ENCODE measurements at regions not wholly inside any gene's neighbourhood (a gene's known extent, or its start where the extent isn't known, plus 50 kb on each side); places are given as distances from the start of the nearest gene placed in this dataset.

- no peak for DNase-seq (ENCODE audit: low spot score)
Measured at GRCh38 chr22:48906216-48906835, 921.3 kb downstream of the BRD1 start.

GRCh38 chr22:48905206-48905975 is 922.3 kb downstream of the BRD1 start:
- DNase-seq (ENCODE audit: low spot score): no peak

- no peak for DNase-seq (ENCODE audit: low spot score)
Measured at GRCh38 chr22:48902983-48903650, 924.6 kb downstream of the BRD1 start.

DNA sequence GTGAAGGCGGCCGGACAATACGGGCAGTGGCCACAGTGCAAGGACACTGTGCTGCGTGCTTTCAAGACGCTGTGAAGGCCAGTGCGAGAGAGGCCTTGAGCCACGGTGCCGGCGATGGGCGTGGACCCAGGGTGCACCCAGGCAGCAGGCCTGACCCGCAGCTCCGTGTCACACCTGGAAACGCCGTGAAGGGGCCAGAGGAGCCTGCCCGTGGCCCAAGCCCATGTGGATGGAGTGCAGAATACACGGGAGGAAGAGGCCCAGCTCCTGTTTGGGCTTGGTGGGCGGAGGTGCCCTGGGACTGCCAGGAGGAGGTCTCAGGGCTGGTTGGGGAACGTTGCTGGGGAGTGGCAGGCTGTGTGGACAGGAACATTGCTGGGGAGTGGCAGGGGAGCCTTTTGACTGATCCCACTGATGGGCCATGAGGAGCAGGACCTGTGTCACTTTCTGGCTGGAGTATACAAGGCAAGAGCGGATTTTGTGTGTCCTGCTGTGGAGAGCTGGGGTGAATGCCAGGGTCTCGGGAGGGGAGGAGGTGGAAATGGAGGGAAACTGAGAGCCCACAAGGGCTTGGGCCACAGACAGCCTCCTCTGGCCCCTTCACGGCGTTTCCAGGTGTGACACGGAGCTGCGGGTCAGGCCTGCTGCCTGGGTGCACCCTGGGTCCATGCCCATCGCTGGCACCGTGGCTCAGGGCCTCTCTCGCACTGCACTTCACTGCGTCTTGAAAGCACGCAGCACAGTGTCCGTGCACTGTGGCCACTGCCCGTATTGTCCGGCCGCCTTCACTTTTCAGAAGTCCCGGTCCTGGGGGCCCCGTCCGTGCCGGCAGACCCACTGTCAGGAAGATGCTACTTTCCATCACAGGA is 925.4 kb downstream of the BRD1 start:
- peak; percentile 4 for DNase-seq (ENCODE audit: low spot score)

DNA sequence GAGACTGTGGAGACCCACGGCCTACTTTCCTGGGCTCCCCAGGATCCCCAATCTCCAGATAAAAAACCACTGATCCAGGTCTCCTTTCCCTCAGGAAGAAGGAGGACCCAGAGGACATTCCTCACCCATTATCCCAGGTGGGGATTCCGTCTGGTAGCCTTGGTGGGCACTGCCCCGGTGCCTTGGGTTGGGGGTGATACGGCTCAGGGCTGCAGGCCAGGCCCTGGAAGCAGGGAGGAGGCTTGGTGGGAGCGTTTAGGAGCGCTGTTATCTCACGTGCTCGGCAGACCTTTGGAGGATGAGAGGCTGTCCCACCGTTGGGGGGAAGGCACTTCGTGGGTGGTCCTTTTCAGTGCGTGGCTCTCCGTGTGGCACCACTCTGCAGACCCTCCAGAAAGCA is 926.3 kb downstream of the BRD1 start:
- no peak for DNase-seq (ENCODE audit: low spot score)

DNA sequence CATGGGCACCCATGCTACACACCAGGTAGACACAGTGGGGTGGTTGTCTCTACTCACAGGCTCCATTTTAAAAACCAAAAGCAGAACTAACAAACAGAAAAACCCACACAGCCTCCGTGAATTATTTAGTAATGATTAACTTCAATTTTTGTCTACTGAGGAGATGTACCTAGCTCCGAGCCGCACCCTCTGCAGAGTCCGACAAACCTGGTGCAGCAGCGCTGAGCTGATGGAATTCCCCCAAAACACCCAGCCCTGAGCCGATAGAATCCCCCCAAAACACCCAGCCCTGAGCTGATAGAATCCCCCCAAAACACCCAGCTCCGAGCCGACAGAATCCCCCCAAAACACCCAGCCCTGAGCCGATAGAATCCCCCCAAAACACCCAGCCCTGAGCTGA is 927.0 kb downstream of the BRD1 start:
- no peak for DNase-seq (ENCODE audit: low spot score)

DNA sequence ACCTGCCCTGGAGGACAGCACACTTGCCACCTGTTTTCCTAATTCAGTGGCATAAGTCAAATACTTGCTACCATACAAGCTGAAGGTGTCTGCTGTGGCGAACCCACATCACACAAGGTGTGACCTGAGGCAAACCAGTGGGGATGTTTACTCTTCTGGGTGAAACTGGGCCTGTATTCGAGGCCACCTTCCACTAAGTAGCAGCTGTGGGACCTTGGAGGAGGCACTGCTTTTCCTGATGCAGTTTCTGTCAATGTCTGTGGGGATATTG is 927.4 kb downstream of the BRD1 start:
- DNase-seq (ENCODE audit: low spot score): no peak

DNA sequence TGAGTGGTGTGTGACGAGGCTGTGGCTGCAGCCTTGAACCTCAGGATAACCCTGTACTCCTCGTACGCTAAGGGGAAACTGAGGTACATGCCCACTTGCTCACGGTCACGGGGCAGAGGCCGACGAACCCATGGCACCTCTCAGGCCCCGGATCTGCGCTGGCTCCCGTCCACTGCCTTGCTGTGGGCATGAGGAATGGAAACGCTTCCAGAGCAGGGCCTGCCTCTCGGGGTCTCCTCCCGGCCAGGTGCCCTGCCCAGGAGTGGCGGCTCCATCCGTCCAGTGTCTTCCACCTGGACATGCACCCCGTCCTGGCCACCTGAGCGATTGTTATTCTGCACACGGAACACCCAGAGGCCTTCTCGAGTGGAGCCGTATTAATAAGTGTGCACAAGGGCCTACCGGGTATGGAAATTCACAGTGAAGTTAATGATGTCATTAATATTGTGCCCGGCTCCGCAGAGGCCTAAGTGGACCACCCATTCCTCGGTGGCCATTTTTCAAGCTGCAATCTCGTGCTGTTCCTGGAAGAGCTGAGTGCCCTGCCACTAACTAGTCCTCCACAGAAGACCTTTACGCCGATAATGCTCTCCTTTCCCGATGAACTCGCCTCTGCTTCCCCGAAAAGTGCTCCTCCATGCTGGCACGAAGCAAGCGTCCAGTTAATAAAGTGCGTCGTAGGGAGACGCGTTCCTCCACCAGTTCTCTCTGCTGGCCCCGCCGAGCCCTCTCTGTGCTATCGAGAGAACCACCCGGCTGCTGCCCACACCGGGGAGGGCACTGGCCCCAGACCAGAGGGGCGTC is 927.9 kb downstream of the BRD1 start:
- DNase-seq (ENCODE audit: low spot score): no peak

GRCh38 chr22:48898524-48899250 is 929.0 kb downstream of the BRD1 start:
- no peak for DNase-seq (ENCODE audit: low spot score)

GRCh38 chr22:48897645-48898370 is 929.9 kb downstream of the BRD1 start:
- DNase-seq (ENCODE audit: low spot score): no peak

- no peak for DNase-seq (ENCODE audit: low spot score)
Measured at GRCh38 chr22:48896766-48897644, 930.7 kb downstream of the BRD1 start.

- no peak for DNase-seq (ENCODE audit: low spot score)
Measured at GRCh38 chr22:48895831-48896765, 931.6 kb downstream of the BRD1 start.

GRCh38 chr22:48895336-48895735 is 932.3 kb downstream of the BRD1 start:
- no peak for DNase-seq (ENCODE audit: low spot score)

DNA sequence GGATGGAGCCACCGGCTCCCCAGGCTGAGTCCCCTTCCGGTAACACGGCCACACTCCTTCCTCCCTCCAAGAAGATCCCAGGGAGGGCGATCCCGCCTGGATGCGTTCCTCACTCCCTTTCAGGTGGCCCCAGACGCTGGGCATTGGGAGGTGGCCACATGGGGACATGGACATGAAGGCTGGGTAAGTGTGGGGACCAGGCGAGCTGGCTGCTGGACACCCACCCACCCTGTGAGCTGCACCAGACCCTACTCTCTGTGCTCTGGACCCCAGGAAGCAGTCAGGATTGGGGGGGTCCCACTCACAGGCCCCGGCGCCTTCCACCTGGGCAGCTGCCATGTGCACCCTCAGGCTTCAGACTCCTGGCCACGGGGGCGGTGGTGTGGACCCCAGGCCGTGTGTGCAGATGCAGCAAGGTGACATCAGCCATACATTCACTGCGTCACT is 932.8 kb downstream of the BRD1 start:
- DNase-seq (ENCODE audit: low spot score): no peak

DNA sequence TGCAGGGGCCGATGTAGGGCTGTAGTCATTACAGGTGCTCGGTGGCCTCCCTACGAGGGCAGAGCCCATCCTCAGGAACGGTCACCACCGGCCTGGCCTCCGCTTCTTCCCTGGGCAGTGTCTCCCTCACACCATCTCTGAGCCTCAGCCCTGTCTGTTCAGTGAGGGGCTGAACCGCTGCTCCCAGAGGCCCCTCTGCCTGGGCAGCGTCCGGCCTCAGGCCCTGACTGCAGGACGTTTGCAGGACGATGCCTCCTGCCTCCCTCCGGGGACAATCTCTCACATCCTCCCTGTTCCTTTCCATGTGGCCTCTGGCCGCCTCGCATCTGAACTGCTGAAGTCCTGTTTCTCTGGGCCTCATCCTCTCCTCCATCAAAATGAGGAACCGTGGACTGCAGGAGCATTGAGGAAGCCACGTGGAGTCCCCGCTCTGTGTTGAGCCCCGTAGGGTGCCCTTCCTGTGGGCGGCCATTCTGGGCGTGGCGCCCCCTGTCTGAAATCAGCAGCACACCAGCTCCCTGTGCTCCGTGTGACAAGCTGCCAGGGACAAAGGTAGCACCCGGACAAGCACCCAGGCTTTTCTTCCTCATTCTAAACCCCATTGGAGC is 933.5 kb downstream of the BRD1 start:
- DNase-seq (ENCODE audit: low spot score): peak; percentile 79

DNA sequence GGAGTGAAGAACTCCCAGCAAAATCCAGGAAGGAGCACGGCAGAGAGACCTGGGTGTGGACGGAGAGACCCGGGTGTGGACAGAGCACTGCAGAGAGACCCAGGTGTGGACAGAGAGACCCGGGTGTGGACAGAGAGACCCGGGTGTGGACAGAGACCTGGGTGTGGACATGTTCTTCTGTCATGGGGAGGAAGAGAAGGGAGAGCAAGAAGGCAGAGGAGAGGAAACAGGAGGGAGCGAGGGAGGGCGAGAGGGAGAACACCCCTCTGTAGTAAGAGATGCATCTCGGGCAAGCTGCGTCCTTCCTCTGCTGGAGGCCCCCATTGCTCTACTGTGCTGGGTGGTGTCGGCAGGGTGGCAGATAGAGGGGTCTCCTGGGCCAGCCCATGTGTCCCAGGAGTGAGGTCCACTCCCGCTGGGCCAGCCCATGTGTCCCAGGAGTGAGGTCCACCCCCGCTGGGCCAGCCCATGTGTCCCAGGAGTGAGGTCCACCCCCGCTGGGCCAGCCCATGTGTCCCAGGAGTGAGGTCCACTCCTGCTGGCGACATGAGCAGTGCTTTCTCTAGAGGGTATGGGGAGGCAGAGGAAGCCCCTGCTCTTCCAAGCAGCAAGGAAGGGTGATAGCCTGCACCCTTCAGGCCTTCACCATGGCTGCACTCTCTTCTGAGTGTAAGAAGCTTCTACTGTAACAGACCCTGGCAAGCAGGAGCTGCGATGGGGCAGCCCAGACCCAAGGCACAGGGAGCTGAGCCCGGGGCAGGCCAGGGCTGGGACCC is 934.2 kb downstream of the BRD1 start:
- DNase-seq (ENCODE audit: low spot score): no peak

Measured in iPS-NIHi11 (cell line).